ENCODE measurements at regions not wholly inside any gene's neighbourhood (a gene's known extent, or its start where the extent isn't known, plus 50 kb on each side); places are given as distances from the start of the nearest gene placed in this dataset.

DNA sequence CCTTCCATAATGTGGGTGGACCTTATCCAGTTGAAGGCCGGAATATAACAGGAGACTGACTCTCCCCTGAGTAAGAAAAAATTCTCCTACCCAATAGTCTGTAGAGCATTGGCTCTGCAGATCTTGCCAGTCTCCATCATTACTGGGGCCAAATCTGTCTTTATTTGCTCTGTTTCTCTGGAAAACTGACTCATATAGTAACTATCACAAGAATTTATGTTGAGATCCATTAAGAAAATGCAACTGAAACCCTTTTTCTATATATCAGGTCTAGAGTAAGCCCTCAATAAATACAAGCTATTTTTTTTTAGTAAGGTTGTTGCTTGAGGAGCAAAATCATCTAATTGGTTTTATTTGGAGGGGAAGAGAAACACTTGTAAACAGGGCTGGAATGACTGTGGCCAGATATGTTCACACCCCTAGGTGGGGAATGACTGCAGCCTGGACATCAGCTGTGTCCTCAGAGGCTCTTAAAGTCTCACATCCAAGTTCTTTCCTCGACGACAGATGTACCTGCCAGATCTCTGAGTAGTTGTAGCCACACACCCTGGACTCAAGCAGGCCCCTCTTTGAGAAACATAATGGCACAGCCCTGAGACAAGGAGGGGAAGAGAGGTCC lies 339.7 kb downstream of the TNS1 start:
- peaks cover 0 to 6% (median 4%) of the 10 kb centered on the region in 3 donors for H3K4me1 Mint-ChIP-seq

DNA sequence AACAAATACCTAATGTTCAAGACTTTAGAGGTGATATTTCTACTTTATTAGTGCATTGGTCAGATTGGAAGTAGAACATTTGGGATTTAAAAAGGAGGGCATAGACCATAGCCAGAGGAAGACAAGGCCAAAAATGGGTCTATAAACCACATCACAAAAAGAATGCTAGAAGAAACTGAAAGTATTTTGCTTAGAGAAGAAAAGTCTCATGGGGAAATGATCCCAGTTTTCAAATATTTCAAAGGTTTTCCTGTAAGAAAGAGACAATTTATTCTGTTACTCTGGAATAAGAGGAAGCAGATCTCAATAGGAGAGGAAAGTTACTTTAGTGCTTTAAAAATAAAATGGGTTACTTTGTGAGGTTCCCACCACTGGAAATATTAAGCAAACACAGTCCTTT lies 341.4 kb downstream of the TNS1 start:
- CTCF ChIA-PET = no interaction called here
- Histone ChIP-seq H3K4me1 (ENCODE audit: control insufficient read depth in 1 of 2, extremely low read depth in 1 of 2, insufficient read depth in 2 of 2, low read length in 2 of 2) (peaks cover 0 to 2% of the 10 kb centered on the region in 2 experiments), H3K36me3 (ENCODE audit: control insufficient read depth in 2 of 2, extremely low read depth in 1 of 2, insufficient read depth in 1 of 2, low read length in 1 of 2) (no peaks in the 10 kb centered on the region), H3K27ac (ENCODE audit: low read length) (no peak overlapping the region), H3K4me3 (ENCODE audit: control insufficient read depth in 1 of 2, extremely low read depth in 1 of 2, low read length in 1 of 2) (no peak overlapping the region), H3K27me3 (replicated peaks in 1 of 2; ENCODE audit: control insufficient read depth in 2 of 2, extremely low read depth in 1 of 2, insufficient read depth in 2 of 2, low read length in 1 of 2) (peaks cover 0 to 8% of the 10 kb centered on the region in 2 experiments), H3K9me3 (no peaks in the 10 kb centered on the region)
- ATAC-seq (replicated peaks in 1 of 4) (no peak), DNase-seq (no peak)
- POLR2A ChIA-PET = no interaction called here
- Mint-ChIP-seq H3K9me3 (no peaks in the 10 kb centered on the region), H3K4me1 (peaks cover 0 to 6% (median 4%) of the 10 kb centered on the region in 3 donors), H3K4me3 (no peak overlapping the region), H3K27ac (no peak overlapping the region), H3K27me3 (peaks cover 0 to 3% of the 10 kb centered on the region in 2 donors), H3K36me3 (no peaks in the 10 kb centered on the region)

More for the DNA sequence above, 339.7 kb downstream of the TNS1 start:
- H3K4me3 ChIP-seq (ENCODE audit: control insufficient read depth in 1 of 2, extremely low read depth in 1 of 2, low read length in 1 of 2) = no peak overlapping the region
- DNase-seq = no peak
- 100% methylated on average over 2 of the region's 3 CpGs for whole genome bisulfite sequencing (ENCODE audit: insufficient coverage)
- Mint-ChIP-seq H3K9me3 (no peaks in the 10 kb centered on the region), H3K4me3 (no peak overlapping the region), H3K27me3 (peaks cover 3 to 4% of the 10 kb centered on the region in 2 donors), H3K36me3 (no peaks in the 10 kb centered on the region), H3K27ac (no peak overlapping the region)
- H3K36me3 ChIP-seq (ENCODE audit: control insufficient read depth in 2 of 2, extremely low read depth in 1 of 2, insufficient read depth in 1 of 2, low read length in 1 of 2) = no peaks in the 10 kb centered on the region
- no peaks in the 10 kb centered on the region for H3K9me3 ChIP-seq
- H3K4me1 ChIP-seq (ENCODE audit: control insufficient read depth in 1 of 2, extremely low read depth in 1 of 2, insufficient read depth in 2 of 2, low read length in 2 of 2) = peaks cover 0 to 2% of the 10 kb centered on the region in 2 experiments
- ChIA-PET CTCF (interaction anchor here in 1 of 2 donors (0.5 kb wide), 1 partner anchor 33 kb away, joined by 3 read pairs; no protein-coding TSS in a partner anchor), POLR2A (no interaction called here)
- no peaks in the 10 kb centered on the region for H3K27me3 ChIP-seq (replicated peaks in 1 of 2; ENCODE audit: control insufficient read depth in 2 of 2, extremely low read depth in 1 of 2, insufficient read depth in 2 of 2, low read length in 1 of 2)
- no peak for ATAC-seq (replicated peaks in 1 of 4)
- no peak overlapping the region for H3K27ac ChIP-seq (ENCODE audit: low read length)

DNA sequence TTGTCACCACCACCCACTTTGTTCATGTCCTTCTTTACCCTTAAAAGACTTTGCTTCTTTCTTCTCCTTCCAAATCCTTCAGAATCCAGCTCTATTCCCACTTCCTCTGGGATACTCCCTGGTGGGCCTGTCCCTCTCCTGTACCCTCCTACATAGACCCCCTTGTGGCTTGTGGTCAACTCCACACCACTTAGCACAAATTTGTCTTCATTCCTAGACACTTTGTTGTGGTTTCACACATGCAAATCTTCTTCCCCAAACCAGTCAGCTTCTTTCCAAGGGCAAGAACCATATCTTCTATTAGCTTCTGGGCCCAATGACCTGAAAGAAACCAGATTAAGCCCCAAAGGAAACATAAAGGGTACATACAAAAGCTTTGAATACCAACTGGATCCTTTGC lies 342.4 kb downstream of the TNS1 start:
- CTCF ChIA-PET = no interaction called here
- no peaks in the 10 kb centered on the region for H3K9me3 Mint-ChIP-seq

DNA sequence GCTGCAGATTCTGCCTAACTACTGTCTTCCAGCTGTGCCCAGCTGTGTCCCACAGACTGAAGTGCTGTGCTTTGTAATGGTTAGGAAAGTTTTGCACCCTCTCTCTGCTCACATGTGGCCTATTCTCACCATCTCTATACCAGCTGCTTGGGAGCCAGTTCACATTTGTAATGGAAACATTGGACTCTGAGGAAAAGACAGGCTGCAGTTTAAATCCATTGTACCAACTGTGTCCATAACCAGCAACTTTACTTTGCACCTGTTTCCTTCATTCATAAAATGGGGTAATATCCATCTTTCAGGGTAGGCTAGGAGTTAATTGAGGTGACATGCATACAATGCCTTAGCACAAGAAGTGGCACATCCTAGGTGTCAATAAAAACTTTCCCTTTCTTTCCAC lies 344.0 kb downstream of the TNS1 start:
- H3K27me3 Mint-ChIP-seq = peaks cover 0 to 3% of the 10 kb centered on the region in 2 donors
- POLR2A ChIA-PET = no interaction called here
- CTCF ChIA-PET = no interaction called here
- H3K9me3 Mint-ChIP-seq = no peaks in the 10 kb centered on the region
- Histone ChIP-seq H3K9me3 (no peaks in the 10 kb centered on the region), H3K27me3 (replicated peaks in 1 of 2; ENCODE audit: control insufficient read depth in 2 of 2, extremely low read depth in 1 of 2, insufficient read depth in 2 of 2, low read length in 1 of 2) (peaks cover 0 to 8% of the 10 kb centered on the region in 2 experiments), H3K27ac (ENCODE audit: low read length) (no peak overlapping the region), H3K4me1 (ENCODE audit: control insufficient read depth in 1 of 2, extremely low read depth in 1 of 2, insufficient read depth in 2 of 2, low read length in 2 of 2) (peaks cover 0 to 2% of the 10 kb centered on the region in 2 experiments), H3K4me3 (ENCODE audit: control insufficient read depth in 1 of 2, extremely low read depth in 1 of 2, low read length in 1 of 2) (no peak overlapping the region), H3K36me3 (ENCODE audit: control insufficient read depth in 2 of 2, extremely low read depth in 1 of 2, insufficient read depth in 1 of 2, low read length in 1 of 2) (no peaks in the 10 kb centered on the region)
- H3K36me3 Mint-ChIP-seq = no peaks in the 10 kb centered on the region
- peaks cover 0 to 6% (median 4%) of the 10 kb centered on the region in 3 donors for H3K4me1 Mint-ChIP-seq
- DNase-seq (no peak), ATAC-seq (replicated peaks in 1 of 4) (no peak)
- no peak overlapping the region for H3K4me3 Mint-ChIP-seq
- no peak overlapping the region for H3K27ac Mint-ChIP-seq

More for the DNA sequence above, 342.4 kb downstream of the TNS1 start:
- H3K27ac Mint-ChIP-seq = no peak overlapping the region
- H3K27ac ChIP-seq (ENCODE audit: low read length) = no peak overlapping the region
- H3K9me3 ChIP-seq = no peaks in the 10 kb centered on the region
- ATAC-seq (replicated peaks in 1 of 4) (no peak), DNase-seq (no peak)
- no peaks in the 10 kb centered on the region for H3K36me3 ChIP-seq (ENCODE audit: control insufficient read depth in 2 of 2, extremely low read depth in 1 of 2, insufficient read depth in 1 of 2, low read length in 1 of 2)
- H3K27me3 ChIP-seq (replicated peaks in 1 of 2; ENCODE audit: control insufficient read depth in 2 of 2, extremely low read depth in 1 of 2, insufficient read depth in 2 of 2, low read length in 1 of 2) = peaks cover 0 to 8% of the 10 kb centered on the region in 2 experiments
- H3K36me3 Mint-ChIP-seq = no peaks in the 10 kb centered on the region
- H3K4me1 ChIP-seq (ENCODE audit: control insufficient read depth in 1 of 2, extremely low read depth in 1 of 2, insufficient read depth in 2 of 2, low read length in 2 of 2) = peaks cover 0 to 2% of the 10 kb centered on the region in 2 experiments
- no peak overlapping the region for H3K4me3 ChIP-seq (ENCODE audit: control insufficient read depth in 1 of 2, extremely low read depth in 1 of 2, low read length in 1 of 2)
- H3K27me3 Mint-ChIP-seq = peaks cover 0 to 3% of the 10 kb centered on the region in 2 donors
- H3K4me3 Mint-ChIP-seq = no peak overlapping the region
- peaks cover 0 to 6% (median 4%) of the 10 kb centered on the region in 3 donors for H3K4me1 Mint-ChIP-seq
- POLR2A ChIA-PET = no interaction called here

DNA sequence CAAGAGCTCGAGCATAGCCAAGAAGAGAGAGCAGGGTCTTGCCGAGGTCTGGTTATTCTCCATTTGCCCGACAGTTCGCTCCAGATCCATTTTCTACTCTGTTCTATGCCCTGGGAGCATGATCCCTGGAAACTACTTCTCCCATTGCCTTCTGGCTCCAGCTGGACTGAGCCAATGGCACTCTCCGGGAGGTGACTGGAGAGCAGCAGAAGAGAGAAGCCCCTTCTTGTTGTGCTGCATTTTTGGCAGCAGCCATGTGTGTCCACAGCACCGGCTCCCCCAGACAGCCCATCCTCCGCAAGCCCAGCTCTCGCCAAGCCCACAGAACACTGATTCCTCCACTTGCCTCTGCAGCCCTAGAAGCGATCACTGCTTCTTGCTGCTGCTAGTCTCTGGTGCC lies 345.5 kb downstream of the TNS1 start:
- peaks cover 0 to 12% of the 10 kb centered on the region in 2 experiments for H3K27me3 ChIP-seq (replicated peaks in 1 of 2; ENCODE audit: control insufficient read depth in 2 of 2, extremely low read depth in 1 of 2, insufficient read depth in 2 of 2, low read length in 1 of 2)
- ATAC-seq (replicated peaks in 1 of 4) (no peak), DNase-seq (no peak)
- H3K4me1 ChIP-seq (ENCODE audit: control insufficient read depth in 1 of 2, extremely low read depth in 1 of 2, insufficient read depth in 2 of 2, low read length in 2 of 2) = peaks cover 0 to 2% of the 10 kb centered on the region in 2 experiments
- POLR2A ChIA-PET = no interaction called here
- Mint-ChIP-seq H3K9me3 (no peaks in the 10 kb centered on the region), H3K4me3 (no peak overlapping the region), H3K36me3 (no peaks in the 10 kb centered on the region), H3K27me3 (peaks cover 0 to 3% of the 10 kb centered on the region in 2 donors), H3K27ac (no peak overlapping the region), H3K4me1 (peaks cover 0 to 6% (median 4%) of the 10 kb centered on the region in 3 donors)
- H3K27ac ChIP-seq (ENCODE audit: low read length) = no peak overlapping the region
- H3K4me3 ChIP-seq (ENCODE audit: control insufficient read depth in 1 of 2, extremely low read depth in 1 of 2, low read length in 1 of 2) = no peak overlapping the region
- WGBS (ENCODE audit: insufficient coverage) = 93% methylated on average over 8 of the region's 9 CpGs
- no peaks in the 10 kb centered on the region for H3K36me3 ChIP-seq (ENCODE audit: control insufficient read depth in 2 of 2, extremely low read depth in 1 of 2, insufficient read depth in 1 of 2, low read length in 1 of 2)
- no peaks in the 10 kb centered on the region for H3K9me3 ChIP-seq
- CTCF ChIA-PET = no interaction called here

DNA sequence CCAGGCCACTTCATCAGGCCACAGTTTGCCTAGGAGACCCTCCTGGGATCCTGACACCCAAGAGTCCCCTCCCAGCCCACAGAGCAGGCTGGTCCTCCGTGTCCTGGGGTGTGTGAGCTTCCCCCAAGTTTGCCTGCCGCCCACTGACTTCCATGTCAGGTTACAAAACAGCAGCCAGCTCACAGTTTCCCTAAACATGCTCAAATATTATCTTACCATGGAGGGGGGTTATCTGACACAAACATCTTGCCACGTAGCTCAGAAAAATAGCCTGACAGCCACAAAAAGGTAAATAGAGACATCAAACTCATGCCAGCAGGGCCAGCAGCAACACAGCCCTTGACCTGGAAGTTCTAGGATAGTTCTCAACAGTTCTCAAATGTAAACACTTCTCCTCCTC lies 346.5 kb downstream of the TNS1 start:
- H3K9me3 ChIP-seq = no peaks in the 10 kb centered on the region
- no peak for ATAC-seq (replicated peaks in 1 of 4)
- no peak overlapping the region for H3K4me3 ChIP-seq (ENCODE audit: control insufficient read depth in 1 of 2, extremely low read depth in 1 of 2, low read length in 1 of 2)
- WGBS (ENCODE audit: insufficient coverage) = no CpG with 5 or more reads among the region's 3 CpGs
- peaks cover 0 to 12% of the 10 kb centered on the region in 2 experiments for H3K27me3 ChIP-seq (replicated peaks in 1 of 2; ENCODE audit: control insufficient read depth in 2 of 2, extremely low read depth in 1 of 2, insufficient read depth in 2 of 2, low read length in 1 of 2)
- no peaks in the 10 kb centered on the region for H3K9me3 Mint-ChIP-seq
- H3K4me3 Mint-ChIP-seq = no peak overlapping the region
- ChIA-PET POLR2A (no interaction called here), CTCF (no interaction called here)
- H3K4me1 Mint-ChIP-seq = peaks cover under 1 to 3% (median 3%) of the 10 kb centered on the region in 3 donors
- no peaks in the 10 kb centered on the region for H3K4me1 ChIP-seq (ENCODE audit: control insufficient read depth in 1 of 2, extremely low read depth in 1 of 2, insufficient read depth in 2 of 2, low read length in 2 of 2)
- peaks cover 0 to 3% of the 10 kb centered on the region in 2 donors for H3K27me3 Mint-ChIP-seq
- no peak overlapping the region for H3K27ac Mint-ChIP-seq
- no peak overlapping the region for H3K27ac ChIP-seq (ENCODE audit: low read length)
- H3K36me3 Mint-ChIP-seq = no peaks in the 10 kb centered on the region
- H3K36me3 ChIP-seq (ENCODE audit: control insufficient read depth in 2 of 2, extremely low read depth in 1 of 2, insufficient read depth in 1 of 2, low read length in 1 of 2) = no peaks in the 10 kb centered on the region
- DNase-seq = no peak

DNA sequence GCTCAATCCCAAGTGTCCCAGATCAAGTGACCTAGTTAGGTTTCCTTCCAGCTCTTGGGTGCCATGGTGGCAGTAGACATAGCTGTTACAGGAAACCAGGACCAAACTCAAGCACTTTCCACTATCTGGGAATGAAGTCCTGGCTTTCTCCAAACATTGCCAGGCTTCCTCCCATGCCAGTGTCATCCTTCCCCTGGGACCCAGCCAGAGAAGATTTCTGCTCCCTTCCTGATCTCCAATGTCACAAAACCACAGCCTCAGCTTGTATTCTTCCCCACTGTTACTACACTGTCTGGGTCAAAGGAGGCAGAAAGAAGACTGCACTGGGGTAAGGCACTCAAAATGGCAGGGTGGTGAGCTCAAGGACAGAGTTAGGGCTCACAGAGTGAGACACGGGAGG lies 347.1 kb downstream of the TNS1 start:
- Histone ChIP-seq H3K27ac (ENCODE audit: low read length) (no peak overlapping the region), H3K9me3 (no peaks in the 10 kb centered on the region), H3K4me1 (ENCODE audit: control insufficient read depth in 1 of 2, extremely low read depth in 1 of 2, insufficient read depth in 2 of 2, low read length in 2 of 2) (no peaks in the 10 kb centered on the region), H3K36me3 (ENCODE audit: control insufficient read depth in 2 of 2, extremely low read depth in 1 of 2, insufficient read depth in 1 of 2, low read length in 1 of 2) (no peaks in the 10 kb centered on the region), H3K4me3 (ENCODE audit: control insufficient read depth in 1 of 2, extremely low read depth in 1 of 2, low read length in 1 of 2) (no peak overlapping the region), H3K27me3 (replicated peaks in 1 of 2; ENCODE audit: control insufficient read depth in 2 of 2, extremely low read depth in 1 of 2, insufficient read depth in 2 of 2, low read length in 1 of 2) (peaks cover 0 to 12% of the 10 kb centered on the region in 2 experiments)
- POLR2A ChIA-PET = no interaction called here
- no peak overlapping the region for H3K27ac Mint-ChIP-seq
- CTCF ChIA-PET = interaction anchor here in 1 of 2 donors (0.5 kb wide), 1 partner anchor 16 kb away, joined by 5 read pairs; no protein-coding TSS in a partner anchor
- H3K36me3 Mint-ChIP-seq = no peaks in the 10 kb centered on the region
- DNase-seq (no peak), ATAC-seq (replicated peaks in 1 of 4) (no peak)
- H3K4me1 Mint-ChIP-seq = peaks cover 2 to 7% (median 2%) of the 10 kb centered on the region in 3 donors
- no peaks in the 10 kb centered on the region for H3K9me3 Mint-ChIP-seq
- no peak overlapping the region for H3K4me3 Mint-ChIP-seq
- WGBS (ENCODE audit: insufficient coverage) = no CpG with 5 or more reads among the region's 1 CpG
- peaks cover 0 to 3% of the 10 kb centered on the region in 2 donors for H3K27me3 Mint-ChIP-seq
